ENCODE measurements at regions not wholly inside any gene's neighbourhood (a gene's known extent, or its start where the extent isn't known, plus 50 kb on each side); places are given as distances from the start of the nearest gene placed in this dataset.

GRCh38 chr21:19236209-19236608 lies 832.6 kb upstream of the TMPRSS15 start:
- in situ Hi-C loops (cut with HindIII; ENCODE audit: low pct_ligation_motif_present, low sequenced_read_pairs), result no loop called here
- Histone ChIP-seq H3K4me3 (ENCODE audit: low read depth, low read length) (no peak overlapping the region), H3K27ac (no peak overlapping the region), H3K27me3 (replicated peaks) (no peaks in the 10 kb centered on the region), H3K36me3 (replicated peaks) (no peaks in the 10 kb centered on the region)
- TF ChIP-seq CTCF (IDR thresholded peaks at IDR 0.05; ENCODE audit: low read depth, low read length, missing control alignments), result no peak
- DNase-seq, result no peak

GRCh38 chr21:19237608-19238007 lies 834.0 kb upstream of the TMPRSS15 start:
- DNase-seq, result no peak
- H3K27me3 ChIP-seq (replicated peaks), result no peaks in the 10 kb centered on the region
- in situ Hi-C loops (cut with HindIII; ENCODE audit: low pct_ligation_motif_present, low sequenced_read_pairs), result no loop called here
- no peak for TF ChIP-seq CTCF (IDR thresholded peaks at IDR 0.05; ENCODE audit: low read depth, low read length, missing control alignments)
- H3K27ac ChIP-seq, result no peak overlapping the region
- H3K4me3 ChIP-seq (ENCODE audit: low read depth, low read length), result no peak overlapping the region
- no peaks in the 10 kb centered on the region for H3K36me3 ChIP-seq (replicated peaks)

GRCh38 chr21:19239696-19240095 lies 836.1 kb upstream of the TMPRSS15 start:
- in situ Hi-C loops (cut with HindIII; ENCODE audit: low pct_ligation_motif_present, low sequenced_read_pairs), result no loop called here
- H3K36me3 ChIP-seq (replicated peaks), result no peaks in the 10 kb centered on the region
- no peak for DNase-seq
- no peak overlapping the region for H3K4me3 ChIP-seq (ENCODE audit: low read depth, low read length)
- no peak overlapping the region for H3K27ac ChIP-seq
- TF ChIP-seq CTCF (IDR thresholded peaks at IDR 0.05; ENCODE audit: low read depth, low read length, missing control alignments), result no peak
- H3K27me3 ChIP-seq (replicated peaks), result no peaks in the 10 kb centered on the region

DNA sequence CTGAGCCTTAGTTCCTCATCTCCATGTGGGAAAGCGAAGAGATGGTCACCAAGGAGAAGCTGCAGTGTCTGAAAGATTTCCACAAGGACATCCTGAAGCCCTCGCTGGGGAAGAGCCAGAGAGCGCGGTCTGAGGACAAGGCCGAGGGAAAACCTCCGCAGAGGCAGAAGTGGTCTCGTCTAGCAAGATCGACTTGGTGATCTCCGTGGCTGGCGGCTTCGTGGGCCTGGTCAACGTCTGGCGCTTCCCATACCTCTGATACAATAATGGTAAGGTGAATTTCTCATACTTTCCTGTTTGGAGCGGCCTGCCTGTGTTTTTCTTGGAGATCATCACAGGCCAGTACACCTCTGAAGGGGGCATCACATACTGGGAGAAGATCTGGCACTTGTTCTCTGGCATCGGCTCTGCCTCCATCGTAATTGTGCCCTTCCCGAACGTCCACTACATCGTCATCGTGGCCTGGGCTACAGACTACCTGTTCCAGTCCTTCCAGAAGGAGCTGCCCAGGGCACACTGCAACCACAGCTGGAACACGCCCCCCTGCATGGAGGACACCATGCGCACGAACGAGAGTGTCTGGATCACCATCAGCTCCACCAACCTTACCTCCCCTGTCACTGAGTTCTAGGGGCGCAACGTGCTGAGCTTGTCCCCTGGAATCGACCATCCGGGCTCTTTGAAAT lies 841.1 kb upstream of the TMPRSS15 start:
- no peaks in the 10 kb centered on the region for H3K36me3 ChIP-seq (replicated peaks)
- no peak overlapping the region for H3K4me3 ChIP-seq (ENCODE audit: low read depth, low read length)
- no peaks in the 10 kb centered on the region for H3K27me3 ChIP-seq (replicated peaks)
- H3K27ac ChIP-seq, result no peak overlapping the region
- no peak for TF ChIP-seq CTCF (IDR thresholded peaks at IDR 0.05; ENCODE audit: low read depth, low read length, missing control alignments)
- no peak for DNase-seq
- in situ Hi-C loops (cut with HindIII; ENCODE audit: low pct_ligation_motif_present, low sequenced_read_pairs), result no loop called here

DNA sequence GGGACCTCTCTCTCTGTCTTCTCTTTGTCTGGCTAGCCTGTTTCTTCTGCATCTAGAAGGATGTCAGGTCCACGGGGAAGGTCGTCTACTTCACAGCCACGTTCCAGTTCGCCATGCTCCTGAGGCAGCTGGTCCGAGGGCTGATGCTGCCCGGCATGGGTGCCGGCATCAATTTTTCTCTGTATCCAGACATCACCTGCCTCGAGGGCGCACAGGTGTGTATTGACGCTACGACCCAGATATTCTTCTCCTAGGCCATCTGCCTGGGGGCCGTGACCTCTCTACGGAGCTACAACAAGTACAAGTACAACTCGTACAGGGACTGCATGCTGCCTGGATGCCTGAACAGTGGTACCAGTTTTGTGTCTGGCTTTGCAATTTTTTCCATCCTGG lies 841.6 kb upstream of the TMPRSS15 start:
- H3K27ac ChIP-seq, result no peak overlapping the region
- DNase-seq, result no peak
- no peak overlapping the region for H3K4me3 ChIP-seq (ENCODE audit: low read depth, low read length)
- no peak for TF ChIP-seq CTCF (IDR thresholded peaks at IDR 0.05; ENCODE audit: low read depth, low read length, missing control alignments)
- no peaks in the 10 kb centered on the region for H3K36me3 ChIP-seq (replicated peaks)
- in situ Hi-C loops (cut with HindIII; ENCODE audit: low pct_ligation_motif_present, low sequenced_read_pairs), result no loop called here
- H3K27me3 ChIP-seq (replicated peaks), result no peaks in the 10 kb centered on the region

DNA sequence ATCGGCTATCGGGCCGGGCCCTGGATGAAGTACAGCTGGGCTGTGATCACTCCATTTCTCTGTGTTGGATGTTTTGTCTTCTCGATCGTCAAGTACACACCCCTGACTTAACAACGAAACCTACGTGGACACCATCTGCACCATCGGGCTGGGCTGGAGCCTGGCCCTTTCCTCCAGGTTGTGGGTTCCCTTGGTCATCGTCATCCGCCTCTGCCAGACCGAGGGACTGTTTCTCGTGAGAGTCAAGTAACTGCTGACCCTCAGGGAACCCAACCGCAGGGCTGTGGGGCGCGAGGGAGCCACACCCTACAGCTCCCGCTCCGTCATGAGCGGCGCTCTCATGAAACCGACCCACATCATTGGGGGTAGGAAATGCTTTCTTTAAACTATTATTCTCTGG lies 842.4 kb upstream of the TMPRSS15 start:
- no peak overlapping the region for H3K27ac ChIP-seq
- no peak for DNase-seq
- H3K36me3 ChIP-seq (replicated peaks), result no peaks in the 10 kb centered on the region
- TF ChIP-seq CTCF (IDR thresholded peaks at IDR 0.05; ENCODE audit: low read depth, low read length, missing control alignments), result no peak
- in situ Hi-C loops (cut with HindIII; ENCODE audit: low pct_ligation_motif_present, low sequenced_read_pairs), result no loop called here
- H3K4me3 ChIP-seq (ENCODE audit: low read depth, low read length), result no peak overlapping the region
- no peaks in the 10 kb centered on the region for H3K27me3 ChIP-seq (replicated peaks)
